Epithelial cell of esophagus (primary cell): ENCODE measurements at regions not wholly inside any gene's neighbourhood (a gene's known extent, or its start where the extent isn't known, plus 50 kb on each side); places are given as distances from the start of the nearest gene placed in this dataset.

Experiments
- DNase-seq: peaks from one replicate; pipeline ENCODE4 v3.0.0; 2010; ENCODE audit warnings: low read depth
- H3K4me3 ChIP-seq: 2 replicates; pipeline ENCODE4 v1.5.1; 2011; ENCODE audit warnings: mild to moderate bottlenecking, low read length, control low read depth
- CTCF ChIP-seq: IDR thresholded peaks from 2 replicates; pipeline ENCODE4 v1.5.1; 2011; ENCODE audit warnings: low read depth, mild to moderate bottlenecking, low read length, control low read depth, inconsistent platforms; ENCODE audit not compliant: insufficient read depth; ENCODE audit errors: missing control alignments

GRCh38 chr13:44769686-44770085 is 193.6 kb upstream of the TSC22D1 start:
- no peak for TF ChIP-seq CTCF
- DNase-seq, result no peak
- no peak overlapping the region for H3K4me3 ChIP-seq

- no peak for TF ChIP-seq CTCF
- H3K4me3 ChIP-seq, result no peak overlapping the region
- DNase-seq, result no peak
Measured at GRCh38 chr13:44768775-44769581, 192.8 kb upstream of the TSC22D1 start.

- no peak for DNase-seq
- no peak overlapping the region for H3K4me3 ChIP-seq
- TF ChIP-seq CTCF, result no peak
Measured at GRCh38 chr13:44768239-44768638, 192.1 kb upstream of the TSC22D1 start.

GRCh38 chr13:44765001-44765471 is 188.9 kb upstream of the TSC22D1 start:
- no peak overlapping the region for H3K4me3 ChIP-seq
- DNase-seq, result no peak
- TF ChIP-seq CTCF, result no peak

- no peak for DNase-seq
- H3K4me3 ChIP-seq, result no peak overlapping the region
- TF ChIP-seq CTCF, result no peak
Measured at GRCh38 chr13:44764302-44764692, 188.2 kb upstream of the TSC22D1 start.

- no peak for TF ChIP-seq CTCF
- no peak overlapping the region for H3K4me3 ChIP-seq
- DNase-seq, result peak; percentile 28
Measured at GRCh38 chr13:44763615-44764301, 187.6 kb upstream of the TSC22D1 start.

GRCh38 chr13:44762911-44763310 is 186.8 kb upstream of the TSC22D1 start:
- no peak for TF ChIP-seq CTCF
- no peak for DNase-seq
- no peak overlapping the region for H3K4me3 ChIP-seq
